Superior temporal gyrus (tissue), 1 donor: ENCODE measurements at regions not wholly inside any gene's neighbourhood (a gene's known extent, or its start where the extent isn't known, plus 50 kb on each side); places are given as distances from the start of the nearest gene placed in this dataset.
A peak's percentile ranks its signal among the peaks of the same experiment; 100 is the strongest.
"Not testable (repeated sequence)": the region's sequence is repeated elsewhere in the genome, so short reads cannot be mapped to it uniquely, and the experiment has no call there.

Experiments used
- DNase-seq: peaks from one replicate; pipeline ENCODE4 v3.0.0-alpha.2; 2016; ENCODE audit errors: extremely low spot score

- no peak for DNase-seq
These were observed 78.9 kb upstream of the FLT1 start for GRCh38 chr13:28573595-28574373.

GRCh38 chr13:28572871-28573270 lies 77.9 kb upstream of the FLT1 start:
- DNase-seq, result no peak

- DNase-seq, result not testable (repeated sequence)
These were observed 75.4 kb upstream of the FLT1 start for GRCh38 chr13:28570356-28570755.

GRCh38 chr13:28569886-28570285 lies 75.0 kb upstream of the FLT1 start:
- no peak for DNase-seq

GRCh38 chr13:28568286-28568685 lies 73.4 kb upstream of the FLT1 start:
- DNase-seq, result peak; percentile 74

- DNase-seq, result no peak
These were observed 72.0 kb upstream of the FLT1 start for GRCh38 chr13:28566891-28567290.

- no peak for DNase-seq
These were observed 71.4 kb upstream of the FLT1 start for GRCh38 chr13:28566283-28566682.

GRCh38 chr13:28564030-28564429 lies 69.1 kb upstream of the FLT1 start:
- DNase-seq, result no peak

- no peak for DNase-seq
These were observed 68.7 kb upstream of the FLT1 start for GRCh38 chr13:28563609-28564008.

- DNase-seq, result no peak
These were observed 65.7 kb upstream of the FLT1 start for GRCh38 chr13:28560612-28561011.

GRCh38 chr13:28559636-28560259 lies 64.8 kb upstream of the FLT1 start:
- no peak for DNase-seq

GRCh38 chr13:28558567-28558966 lies 63.6 kb upstream of the FLT1 start:
- no peak for DNase-seq

- DNase-seq, result no peak
These were observed 63.0 kb upstream of the FLT1 start for GRCh38 chr13:28557725-28558520.

GRCh38 chr13:28555096-28555495 lies 60.2 kb upstream of the FLT1 start:
- DNase-seq, result no peak

GRCh38 chr13:28553971-28554370 lies 59.0 kb upstream of the FLT1 start:
- DNase-seq, result no peak

GRCh38 chr13:28552288-28552687 lies 57.4 kb upstream of the FLT1 start:
- no peak for DNase-seq

GRCh38 chr13:28551498-28551895 lies 56.6 kb upstream of the FLT1 start:
- DNase-seq, result no peak

- no peak for DNase-seq
These were observed 56.0 kb upstream of the FLT1 start for GRCh38 chr13:28550721-28551497.

- DNase-seq, result no peak
These were observed 55.2 kb upstream of the FLT1 start for GRCh38 chr13:28550091-28550490.

GRCh38 chr13:28548872-28549271 lies 53.9 kb upstream of the FLT1 start:
- DNase-seq, result no peak

- no peak for DNase-seq
These were observed 53.5 kb upstream of the FLT1 start for GRCh38 chr13:28548468-28548867.
